ENCODE measurements at regions not wholly inside any gene's neighbourhood (a gene's known extent, or its start where the extent isn't known, plus 50 kb on each side); places are given as distances from the start of the nearest gene placed in this dataset.

GRCh38 chr14:65252482-65253255, 150.4 kb upstream of the MAX start:
- TF ChIP-seq SIN3A (IDR thresholded peaks at IDR 0.05; ENCODE audit: borderline replicate concordance, insufficient read depth, low read length): no peak
- TF ChIP-seq TAF1 (IDR thresholded peaks at IDR 0.05; ENCODE audit: borderline replicate concordance, insufficient read depth, low read length): no peak
- no peak for TF ChIP-seq FOXP2 (optimal IDR thresholded peaks at IDR 0.05; ENCODE audit: borderline replicate concordance, extremely low read depth, extremely low read length, insufficient read depth)
- TF ChIP-seq POLR2AphosphoS5 (IDR thresholded peaks at IDR 0.05; ENCODE audit: low read depth, low read length): no peak

GRCh38 chr14:65255029-65255545, 152.8 kb upstream of the MAX start:
- TF ChIP-seq POLR2AphosphoS5 (IDR thresholded peaks at IDR 0.05; ENCODE audit: low read depth, low read length): no peak
- no peak for TF ChIP-seq SIN3A (IDR thresholded peaks at IDR 0.05; ENCODE audit: borderline replicate concordance, insufficient read depth, low read length)
- TF ChIP-seq TAF1 (IDR thresholded peaks at IDR 0.05; ENCODE audit: borderline replicate concordance, insufficient read depth, low read length): no peak
- TF ChIP-seq FOXP2 (optimal IDR thresholded peaks at IDR 0.05; ENCODE audit: borderline replicate concordance, extremely low read depth, extremely low read length, insufficient read depth): no peak
- TF ChIP-seq REST (IDR thresholded peaks at IDR 0.05; ENCODE audit: insufficient read depth in 1 of 2, low read depth in 2 of 2, low read length in 2 of 2): no peak

GRCh38 chr14:65255583-65256461, 153.5 kb upstream of the MAX start:
- TF ChIP-seq REST (IDR thresholded peaks at IDR 0.05; ENCODE audit: insufficient read depth in 1 of 2, low read depth in 2 of 2, low read length in 2 of 2): no peak
- TF ChIP-seq POLR2AphosphoS5 (IDR thresholded peaks at IDR 0.05; ENCODE audit: low read depth, low read length): no peak
- no peak for TF ChIP-seq SIN3A (IDR thresholded peaks at IDR 0.05; ENCODE audit: borderline replicate concordance, insufficient read depth, low read length)
- TF ChIP-seq FOXP2 (optimal IDR thresholded peaks at IDR 0.05; ENCODE audit: borderline replicate concordance, extremely low read depth, extremely low read length, insufficient read depth): no peak
- TF ChIP-seq TAF1 (IDR thresholded peaks at IDR 0.05; ENCODE audit: borderline replicate concordance, insufficient read depth, low read length): no peak

DNA sequence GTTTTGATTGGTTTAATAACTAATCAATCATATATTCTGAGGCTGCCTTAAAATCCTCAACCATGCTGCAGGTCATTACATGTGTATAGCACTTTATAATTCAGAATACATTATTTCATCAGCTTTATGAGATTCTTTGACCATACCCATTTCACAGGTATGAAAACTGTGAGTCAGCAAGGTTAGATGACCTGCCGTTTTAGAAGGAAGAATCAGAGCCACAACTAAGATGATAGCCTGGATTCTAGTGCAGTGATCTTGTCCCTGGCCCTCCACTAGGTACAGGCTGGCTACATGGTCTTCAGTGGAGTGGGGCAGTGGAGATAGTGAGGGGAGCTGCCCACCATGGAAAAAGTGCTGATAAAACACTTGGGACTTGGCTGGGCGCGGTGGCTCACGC, 154.4 kb upstream of the MAX start:
- TF ChIP-seq REST (IDR thresholded peaks at IDR 0.05; ENCODE audit: insufficient read depth in 1 of 2, low read depth in 2 of 2, low read length in 2 of 2): no peak
- no peak for TF ChIP-seq FOXP2 (optimal IDR thresholded peaks at IDR 0.05; ENCODE audit: borderline replicate concordance, extremely low read depth, extremely low read length, insufficient read depth)
- no peak for TF ChIP-seq POLR2AphosphoS5 (IDR thresholded peaks at IDR 0.05; ENCODE audit: low read depth, low read length)
- TF ChIP-seq SIN3A (IDR thresholded peaks at IDR 0.05; ENCODE audit: borderline replicate concordance, insufficient read depth, low read length): no peak
- TF ChIP-seq TAF1 (IDR thresholded peaks at IDR 0.05; ENCODE audit: borderline replicate concordance, insufficient read depth, low read length): no peak

- TF ChIP-seq TAF1 (IDR thresholded peaks at IDR 0.05; ENCODE audit: borderline replicate concordance, insufficient read depth, low read length): no peak
- no peak for TF ChIP-seq POLR2AphosphoS5 (IDR thresholded peaks at IDR 0.05; ENCODE audit: low read depth, low read length)
- no peak for TF ChIP-seq SIN3A (IDR thresholded peaks at IDR 0.05; ENCODE audit: borderline replicate concordance, insufficient read depth, low read length)
- no peak for TF ChIP-seq FOXP2 (optimal IDR thresholded peaks at IDR 0.05; ENCODE audit: borderline replicate concordance, extremely low read depth, extremely low read length, insufficient read depth)
- no peak for TF ChIP-seq REST (IDR thresholded peaks at IDR 0.05; ENCODE audit: insufficient read depth in 1 of 2, low read depth in 2 of 2, low read length in 2 of 2)
Observed at GRCh38 chr14:65257425-65257824, 155.1 kb upstream of the FUT8 start.
